ENCODE measurements at regions not wholly inside any gene's neighbourhood (a gene's known extent, or its start where the extent isn't known, plus 50 kb on each side); places are given as distances from the start of the nearest gene placed in this dataset.

DNA sequence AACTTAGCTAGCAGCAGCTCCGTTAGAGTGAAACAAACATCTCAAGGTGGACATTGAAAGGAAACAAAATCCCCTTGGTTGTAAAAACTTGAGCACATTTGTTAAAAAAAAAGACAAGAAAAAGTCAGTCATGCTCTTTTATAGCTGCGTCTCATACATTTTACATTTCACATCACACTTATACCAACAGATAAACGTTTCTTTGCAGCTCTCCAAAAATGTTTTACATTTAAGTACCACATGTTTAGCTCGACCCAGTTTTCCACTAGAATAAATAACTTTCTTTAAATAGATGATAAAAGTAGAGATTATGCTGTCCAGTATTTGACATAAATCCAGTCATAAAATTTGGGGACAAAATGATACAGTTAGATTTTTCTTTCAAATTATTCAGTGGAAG is 297.0 kb upstream of the ST6GAL2 start:
- TF ChIP-seq POLR2AphosphoS5 (IDR thresholded peaks at IDR 0.05; ENCODE audit: borderline replicate concordance, low read depth, low read length) (no peak), FOXP2 (optimal IDR thresholded peaks at IDR 0.05; ENCODE audit: control extremely low read depth, extremely low read length, insufficient read depth) (no peak), EZH2 (IDR thresholded peaks at IDR 0.05) (no peak)
